Left ventricle myocardium inferior (tissue), 1 donor: ENCODE measurements at regions not wholly inside any gene's neighbourhood (a gene's known extent, or its start where the extent isn't known, plus 50 kb on each side); places are given as distances from the start of the nearest gene placed in this dataset.
"Not testable (repeated sequence)": the region's sequence is repeated elsewhere in the genome, so short reads cannot be mapped to it uniquely, and the experiment has no call there.

Source experiments
- DNase-seq: peaks from one replicate; pipeline ENCODE4 v3.0.0-alpha.2; 2020
- H3K27ac ChIP-seq: fragments of 200-600 bp; replicated peaks from 2 replicates; pipeline ENCODE4 v1.8.0; 2021
- H3K27me3 ChIP-seq: fragments of 200-600 bp; 2 replicates; pipeline ENCODE4 v1.8.0; 2021; ENCODE audit warnings: low read depth
- H3K36me3 ChIP-seq: fragments of 200-600 bp; 2 replicates; pipeline ENCODE4 v1.8.0; 2021
- H3K4me1 ChIP-seq: fragments of 200-600 bp; 2 replicates; pipeline ENCODE4 v1.8.0; 2021
- H3K4me3 ChIP-seq: fragments of 200-600 bp; 2 replicates; pipeline ENCODE4 v1.8.0; 2021; ENCODE audit warnings: mild to moderate bottlenecking, moderate library complexity
- H3K9me3 ChIP-seq: fragments of 200-600 bp; replicated peaks from 2 replicates; pipeline ENCODE4 v1.8.0; 2021
- intact Hi-C: fragments of 100-400 bp; cut with micrococcal nuclease; formaldehyde crosslinking; loops from one replicate; pipeline ENCODE4 v1.11.0; 2022
- TF ChIP-seq, protein P1 (sequence below): fragments of 200-600 bp; IDR thresholded peaks from 2 replicates; pipeline ENCODE4 v1.8.0; 2021; ENCODE audit warnings: antibody characterized with exemption, mild to moderate bottlenecking, borderline replicate concordance
- donor health status: DM: no; HTN: yes; CAD: no; lungs with severe emphysema.

DNA sequence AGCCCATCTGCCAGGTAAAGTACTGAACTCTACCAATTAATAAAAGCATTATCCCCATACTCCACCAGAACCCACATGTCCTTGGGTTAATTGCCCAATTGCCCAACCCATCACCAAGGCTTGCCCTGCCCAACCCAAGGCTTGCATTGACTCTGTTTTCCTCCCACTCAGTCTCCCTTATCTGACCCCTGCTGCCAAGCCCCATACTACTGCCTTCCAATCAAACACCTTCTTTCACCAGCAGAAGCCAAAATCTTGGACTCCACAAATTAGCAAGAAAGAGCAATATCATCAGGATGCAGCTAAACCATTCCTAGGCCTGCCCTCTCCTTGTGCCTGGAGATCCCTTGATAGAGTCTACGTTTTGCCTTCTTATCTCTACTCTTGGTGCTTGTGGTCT lies 602.9 kb downstream of the NTRK3 start:
- no peak overlapping the region for H3K27ac ChIP-seq
- H3K27me3 ChIP-seq, result no peaks in the 10 kb centered on the region
- H3K36me3 ChIP-seq, result no peaks in the 10 kb centered on the region
- H3K4me1 ChIP-seq, result no peaks in the 10 kb centered on the region
- H3K4me3 ChIP-seq, result no peak overlapping the region
- intact Hi-C loops, result no loop called here
- DNase-seq, result no peak
- no peaks in the 10 kb centered on the region for H3K9me3 ChIP-seq
- TF ChIP-seq, protein P1, sequence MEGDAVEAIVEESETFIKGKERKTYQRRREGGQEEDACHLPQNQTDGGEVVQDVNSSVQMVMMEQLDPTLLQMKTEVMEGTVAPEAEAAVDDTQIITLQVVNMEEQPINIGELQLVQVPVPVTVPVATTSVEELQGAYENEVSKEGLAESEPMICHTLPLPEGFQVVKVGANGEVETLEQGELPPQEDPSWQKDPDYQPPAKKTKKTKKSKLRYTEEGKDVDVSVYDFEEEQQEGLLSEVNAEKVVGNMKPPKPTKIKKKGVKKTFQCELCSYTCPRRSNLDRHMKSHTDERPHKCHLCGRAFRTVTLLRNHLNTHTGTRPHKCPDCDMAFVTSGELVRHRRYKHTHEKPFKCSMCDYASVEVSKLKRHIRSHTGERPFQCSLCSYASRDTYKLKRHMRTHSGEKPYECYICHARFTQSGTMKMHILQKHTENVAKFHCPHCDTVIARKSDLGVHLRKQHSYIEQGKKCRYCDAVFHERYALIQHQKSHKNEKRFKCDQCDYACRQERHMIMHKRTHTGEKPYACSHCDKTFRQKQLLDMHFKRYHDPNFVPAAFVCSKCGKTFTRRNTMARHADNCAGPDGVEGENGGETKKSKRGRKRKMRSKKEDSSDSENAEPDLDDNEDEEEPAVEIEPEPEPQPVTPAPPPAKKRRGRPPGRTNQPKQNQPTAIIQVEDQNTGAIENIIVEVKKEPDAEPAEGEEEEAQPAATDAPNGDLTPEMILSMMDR, result no peak

DNA sequence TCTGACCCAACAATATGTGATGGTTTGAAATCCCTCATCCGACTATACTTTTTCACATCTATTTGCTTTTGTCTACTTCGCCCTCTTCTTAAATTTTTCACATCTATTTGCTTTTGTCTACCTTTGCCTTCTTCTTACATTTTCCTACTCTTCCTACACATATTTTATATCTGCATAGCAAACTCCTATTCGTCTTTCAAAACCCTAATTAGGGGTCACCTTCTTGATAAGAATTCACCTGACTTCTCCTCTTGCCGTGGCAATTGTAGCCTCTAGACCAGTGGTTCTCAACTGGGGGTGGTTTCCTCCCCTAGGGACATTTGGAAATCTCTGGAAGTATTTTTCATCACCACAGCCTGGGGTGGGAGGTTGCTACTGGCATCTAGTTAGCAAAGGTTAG lies 607.4 kb downstream of the NTRK3 start:
- DNase-seq, result no peak
- H3K4me3 ChIP-seq, result no peak overlapping the region
- intact Hi-C loops, result no loop called here
- no peaks in the 10 kb centered on the region for H3K36me3 ChIP-seq
- TF ChIP-seq, protein P1, result no peak
- H3K27ac ChIP-seq, result no peak overlapping the region
- H3K9me3 ChIP-seq, result no peaks in the 10 kb centered on the region
- no peaks in the 10 kb centered on the region for H3K4me1 ChIP-seq
- H3K27me3 ChIP-seq, result no peaks in the 10 kb centered on the region

- Histone ChIP-seq H3K9me3 (no peaks in the 10 kb centered on the region), H3K36me3 (no peaks in the 10 kb centered on the region), H3K27ac (no peak overlapping the region), H3K4me1 (no peaks in the 10 kb centered on the region), H3K27me3 (no peaks in the 10 kb centered on the region), H3K4me3 (no peak overlapping the region)
- TF ChIP-seq, protein P1, result no peak
- intact Hi-C loops, result no loop called here
- no peak for DNase-seq
Measured at GRCh38 chr15:87648278-87648677, 608.3 kb downstream of the NTRK3 start.

DNA sequence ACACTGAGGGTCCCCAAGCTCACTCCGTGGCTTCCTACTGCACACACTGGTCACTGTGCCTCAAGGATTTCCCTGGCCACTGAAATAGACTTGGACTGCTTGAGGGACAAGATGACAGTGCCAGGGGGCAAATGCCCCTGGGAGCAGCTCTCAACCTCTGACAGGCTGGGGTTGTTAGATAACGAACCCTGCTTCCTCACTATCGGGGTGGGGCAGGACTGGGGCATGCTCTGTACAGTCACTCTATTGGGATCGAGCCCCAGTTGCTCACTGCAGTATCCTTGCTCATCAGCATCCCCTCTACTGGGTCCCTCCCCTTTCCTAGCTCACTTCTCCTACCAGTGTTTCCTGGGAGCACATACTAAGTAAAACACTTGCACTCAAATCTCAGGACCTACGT lies 610.8 kb downstream of the NTRK3 start:
- Histone ChIP-seq H3K9me3 (no peaks in the 10 kb centered on the region), H3K4me3 (no peak overlapping the region), H3K4me1 (no peaks in the 10 kb centered on the region), H3K36me3 (no peaks in the 10 kb centered on the region), H3K27me3 (no peaks in the 10 kb centered on the region), H3K27ac (no peak overlapping the region)
- no peak for DNase-seq
- intact Hi-C loops, result no loop called here
- TF ChIP-seq, protein P1, result no peak

GRCh38 chr15:87642997-87643396 lies 613.5 kb downstream of the NTRK3 start:
- H3K4me1 ChIP-seq, H3K36me3 ChIP-seq, H3K27ac ChIP-seq, DNase-seq, H3K4me3 ChIP-seq, intact Hi-C loops, H3K27me3 ChIP-seq, H3K9me3 ChIP-seq: not testable (repeated sequence)

DNA sequence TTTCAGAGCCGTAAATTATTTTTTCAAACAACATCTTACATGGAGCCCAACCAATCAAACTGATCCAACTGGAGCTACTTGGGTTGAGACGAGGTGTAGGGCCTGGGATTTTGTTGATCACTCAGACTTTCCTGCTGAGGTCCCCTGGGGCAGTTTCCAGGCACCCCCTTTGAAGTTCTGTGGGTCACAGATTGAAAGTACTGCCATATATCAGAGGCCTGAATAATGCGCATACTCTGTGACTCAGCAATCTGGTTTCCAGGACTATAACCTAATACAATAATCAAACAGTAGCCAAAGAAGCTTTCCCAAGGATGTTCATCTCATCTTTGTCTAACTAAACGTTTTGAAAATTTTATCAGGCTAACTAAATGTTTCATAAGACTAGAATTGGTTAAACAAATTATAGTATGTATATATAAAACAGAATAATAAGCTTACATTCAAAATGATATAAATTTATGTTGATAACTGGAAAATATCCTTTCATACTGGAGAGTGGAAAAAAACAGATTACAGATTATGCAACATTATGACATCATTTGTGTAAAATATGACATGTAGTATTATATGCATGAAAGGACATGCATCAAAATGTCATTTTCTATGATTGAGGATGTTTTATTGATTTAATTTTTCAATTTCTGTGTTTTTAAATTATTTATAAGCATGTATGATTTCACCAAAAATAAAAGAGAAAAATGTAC lies 617.1 kb downstream of the NTRK3 start:
- no peak overlapping the region for H3K4me3 ChIP-seq
- no peaks in the 10 kb centered on the region for H3K4me1 ChIP-seq
- H3K27ac ChIP-seq, result no peak overlapping the region
- no peaks in the 10 kb centered on the region for H3K27me3 ChIP-seq
- TF ChIP-seq, protein P1, result no peak
- no peak for DNase-seq
- no peaks in the 10 kb centered on the region for H3K9me3 ChIP-seq
- intact Hi-C loops, result no loop called here
- H3K36me3 ChIP-seq, result no peaks in the 10 kb centered on the region
